Fibroblast of lung (primary cell): ENCODE measurements at regions not wholly inside any gene's neighbourhood (a gene's known extent, or its start where the extent isn't known, plus 50 kb on each side); places are given as distances from the start of the nearest gene placed in this dataset.

Experiments used
- EZH2 ChIP-seq: IDR thresholded peaks from 2 replicates; pipeline ENCODE4 v1.5.1; 2012; ENCODE audit warnings: low read length, control low read depth, mild to moderate bottlenecking; ENCODE audit errors: missing control alignments
- TF ChIP-seq, protein P1 (sequence below), 2 donors: IDR thresholded peaks in 1 of 2; conservative IDR thresholded peaks in 1 of 2; 1 replicate in 1 of 2; 2 replicates in 1 of 2; pipeline ENCODE4 v1.5.1; 2011 to 2012; ENCODE audit warnings: low read length in 2 of 2, control low read depth in 1 of 2, inconsistent platforms in 1 of 2, low read depth in 1 of 2, mild to moderate bottlenecking in 1 of 2

- TF ChIP-seq, protein P1, sequence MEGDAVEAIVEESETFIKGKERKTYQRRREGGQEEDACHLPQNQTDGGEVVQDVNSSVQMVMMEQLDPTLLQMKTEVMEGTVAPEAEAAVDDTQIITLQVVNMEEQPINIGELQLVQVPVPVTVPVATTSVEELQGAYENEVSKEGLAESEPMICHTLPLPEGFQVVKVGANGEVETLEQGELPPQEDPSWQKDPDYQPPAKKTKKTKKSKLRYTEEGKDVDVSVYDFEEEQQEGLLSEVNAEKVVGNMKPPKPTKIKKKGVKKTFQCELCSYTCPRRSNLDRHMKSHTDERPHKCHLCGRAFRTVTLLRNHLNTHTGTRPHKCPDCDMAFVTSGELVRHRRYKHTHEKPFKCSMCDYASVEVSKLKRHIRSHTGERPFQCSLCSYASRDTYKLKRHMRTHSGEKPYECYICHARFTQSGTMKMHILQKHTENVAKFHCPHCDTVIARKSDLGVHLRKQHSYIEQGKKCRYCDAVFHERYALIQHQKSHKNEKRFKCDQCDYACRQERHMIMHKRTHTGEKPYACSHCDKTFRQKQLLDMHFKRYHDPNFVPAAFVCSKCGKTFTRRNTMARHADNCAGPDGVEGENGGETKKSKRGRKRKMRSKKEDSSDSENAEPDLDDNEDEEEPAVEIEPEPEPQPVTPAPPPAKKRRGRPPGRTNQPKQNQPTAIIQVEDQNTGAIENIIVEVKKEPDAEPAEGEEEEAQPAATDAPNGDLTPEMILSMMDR (conservative IDR thresholded peaks at IDR 0.05 in 1 of 2, IDR thresholded peaks at IDR 0.05 in 1 of 2; ENCODE audit: low read depth in 1 of 2, low read length in 2 of 2) = no peak
- no peak for TF ChIP-seq EZH2
Observed at GRCh38 chr2:120817136-120817955, 81.7 kb downstream of the GLI2 start.
